GM13977 (cell line): ENCODE measurements at regions not wholly inside any gene's neighbourhood (a gene's known extent, or its start where the extent isn't known, plus 50 kb on each side); places are given as distances from the start of the nearest gene placed in this dataset.

Experiments used
- DNase-seq: peaks from one replicate; pipeline ENCODE4 v3.0.0; 2012; ENCODE audit warnings: low spot score
- CTCF ChIP-seq: IDR thresholded peaks from 2 replicates; pipeline ENCODE4 v1.5.1; 2012; ENCODE audit warnings: mild to moderate bottlenecking, control low read depth; ENCODE audit not compliant: insufficient read depth; ENCODE audit errors: extremely low read depth, missing control alignments
- in situ Hi-C: fragments of 300-500 bp; cut with MboI; formaldehyde crosslinking; loops from one replicate; pipeline ENCODE4 v1.12.0; 2022; ENCODE audit warnings: low sequenced_read_pairs, low pct_unique_long_range_greater_than_20kb, mixed read lengths, inconsistent platforms; ENCODE audit not compliant: unreplicated experiment

- TF ChIP-seq CTCF = no peak
- in situ Hi-C loops = no loop called here
- DNase-seq = no peak
Observed at GRCh38 chr1:34688006-34688741, 66.7 kb upstream of the GJB5 start.

- DNase-seq = no peak
- in situ Hi-C loops = no loop called here
- TF ChIP-seq CTCF = no peak
Observed at GRCh38 chr1:34690269-34690668, 64.6 kb upstream of the GJB5 start.

- TF ChIP-seq CTCF = no peak
- in situ Hi-C loops = no loop called here
- DNase-seq = no peak
Observed at GRCh38 chr1:34693081-34693480, 61.8 kb upstream of the GJB5 start.

- in situ Hi-C loops = no loop called here
- TF ChIP-seq CTCF = no peak
- no peak for DNase-seq
Observed at GRCh38 chr1:34694383-34694782, 60.5 kb upstream of the GJB5 start.

GRCh38 chr1:34695580-34695979 lies 59.3 kb upstream of the GJB5 start:
- TF ChIP-seq CTCF = no peak
- DNase-seq = no peak
- in situ Hi-C loops = no loop called here

GRCh38 chr1:34696230-34696629 lies 58.6 kb upstream of the GJB5 start:
- TF ChIP-seq CTCF = no peak
- DNase-seq = no peak
- in situ Hi-C loops = no loop called here

GRCh38 chr1:34696981-34697380 lies 57.9 kb upstream of the GJB5 start:
- in situ Hi-C loops = no loop called here
- DNase-seq = no peak
- no peak for TF ChIP-seq CTCF
